Peyer's patch (tissue), 4 donors: ENCODE measurements at regions not wholly inside any gene's neighbourhood (a gene's known extent, or its start where the extent isn't known, plus 50 kb on each side); places are given as distances from the start of the nearest gene placed in this dataset.

Experiments used
- DNase-seq, 3 donors: peaks; one replicate each; pipeline ENCODE4 v3.0.0-alpha.2; 2017 to 2019
- H3K27ac ChIP-seq, 4 donors: fragments of 200-600 bp; sonication (generic); one replicate each; pipeline ENCODE4 v1.5.1; 2016 to 2019
- H3K27me3 ChIP-seq, 2 donors: fragments of 200-600 bp; sonication (generic); one replicate each; pipeline ENCODE4 v1.5.1; 2019
- H3K36me3 ChIP-seq, 3 donors: fragments of 200-600 bp; sonication (generic); one replicate each; pipeline ENCODE4 v1.5.1; 2016 to 2019
- H3K4me1 ChIP-seq, 4 donors: fragments of 200-600 bp; sonication (generic); one replicate each; pipeline ENCODE4 v1.5.1; 2016 to 2019
- H3K4me3 ChIP-seq, 4 donors: fragments of 200-600 bp; sonication (generic); 1 replicate in 3 of 4; 2 replicates in 1 of 4; pipeline ENCODE4 v1.5.1; 2016 to 2019; ENCODE audit warnings: mild to moderate bottlenecking in 1 of 4
- H3K9me3 ChIP-seq, 4 donors: fragments of 200-600 bp; sonication (generic); one replicate each; pipeline ENCODE4 v1.5.1; 2016 to 2019; ENCODE audit warnings: mild to moderate bottlenecking in 1 of 4
- POLR2A ChIP-seq, 2 donors: fragments of 450-650 bp; IDR thresholded peaks; one replicate each; pipeline ENCODE4 v1.5.1; 2017; ENCODE audit warnings: antibody characterized with exemption in 2 of 2, mild to moderate bottlenecking in 2 of 2, moderate library complexity in 2 of 2
- TF ChIP-seq, protein P1 (sequence below), 6 experiments: fragments of 450-650 bp in 4 of 6; fragments of 200-600 bp in 2 of 6; sonication (generic) in 1 of 6; IDR thresholded peaks; one replicate each; pipeline ENCODE4 v1.5.1; 2017 to 2019; ENCODE audit warnings: antibody characterized with exemption in 6 of 6, mild to moderate bottlenecking in 3 of 6, moderate library complexity in 1 of 6

DNA sequence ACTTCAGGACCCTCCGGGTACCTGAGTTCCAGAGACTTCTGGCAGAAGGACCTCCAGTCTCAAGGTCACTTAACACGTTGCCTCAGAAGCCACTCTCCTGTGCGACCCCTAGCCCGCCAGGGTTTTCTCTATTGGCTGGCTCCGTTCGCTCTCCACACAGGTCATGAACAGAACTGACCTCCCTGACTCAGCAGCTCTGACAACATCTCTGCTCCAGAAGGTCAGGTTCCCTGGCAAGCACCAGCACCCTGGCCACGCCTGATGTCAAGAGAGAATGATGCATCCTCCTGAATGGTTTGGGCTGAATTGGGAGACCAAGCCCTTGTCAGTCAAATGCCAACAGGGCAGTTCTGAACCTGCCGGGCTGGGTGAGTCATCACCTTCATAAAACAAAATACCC is 84.3 kb upstream of the TMEM45B start:
- Histone ChIP-seq H3K36me3 (no peaks in the 10 kb centered on the region), H3K9me3 (no peaks in the 10 kb centered on the region), H3K27ac (no peak overlapping the region), H3K4me1 (no peaks in the 10 kb centered on the region), H3K27me3 (no peaks in the 10 kb centered on the region), H3K4me3 (no peak overlapping the region)
- no peak for TF ChIP-seq POLR2A (IDR thresholded peaks at IDR 0.05)
- TF ChIP-seq, protein P1, sequence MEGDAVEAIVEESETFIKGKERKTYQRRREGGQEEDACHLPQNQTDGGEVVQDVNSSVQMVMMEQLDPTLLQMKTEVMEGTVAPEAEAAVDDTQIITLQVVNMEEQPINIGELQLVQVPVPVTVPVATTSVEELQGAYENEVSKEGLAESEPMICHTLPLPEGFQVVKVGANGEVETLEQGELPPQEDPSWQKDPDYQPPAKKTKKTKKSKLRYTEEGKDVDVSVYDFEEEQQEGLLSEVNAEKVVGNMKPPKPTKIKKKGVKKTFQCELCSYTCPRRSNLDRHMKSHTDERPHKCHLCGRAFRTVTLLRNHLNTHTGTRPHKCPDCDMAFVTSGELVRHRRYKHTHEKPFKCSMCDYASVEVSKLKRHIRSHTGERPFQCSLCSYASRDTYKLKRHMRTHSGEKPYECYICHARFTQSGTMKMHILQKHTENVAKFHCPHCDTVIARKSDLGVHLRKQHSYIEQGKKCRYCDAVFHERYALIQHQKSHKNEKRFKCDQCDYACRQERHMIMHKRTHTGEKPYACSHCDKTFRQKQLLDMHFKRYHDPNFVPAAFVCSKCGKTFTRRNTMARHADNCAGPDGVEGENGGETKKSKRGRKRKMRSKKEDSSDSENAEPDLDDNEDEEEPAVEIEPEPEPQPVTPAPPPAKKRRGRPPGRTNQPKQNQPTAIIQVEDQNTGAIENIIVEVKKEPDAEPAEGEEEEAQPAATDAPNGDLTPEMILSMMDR (IDR thresholded peaks at IDR 0.05) = no peak
- no peak for DNase-seq

DNA sequence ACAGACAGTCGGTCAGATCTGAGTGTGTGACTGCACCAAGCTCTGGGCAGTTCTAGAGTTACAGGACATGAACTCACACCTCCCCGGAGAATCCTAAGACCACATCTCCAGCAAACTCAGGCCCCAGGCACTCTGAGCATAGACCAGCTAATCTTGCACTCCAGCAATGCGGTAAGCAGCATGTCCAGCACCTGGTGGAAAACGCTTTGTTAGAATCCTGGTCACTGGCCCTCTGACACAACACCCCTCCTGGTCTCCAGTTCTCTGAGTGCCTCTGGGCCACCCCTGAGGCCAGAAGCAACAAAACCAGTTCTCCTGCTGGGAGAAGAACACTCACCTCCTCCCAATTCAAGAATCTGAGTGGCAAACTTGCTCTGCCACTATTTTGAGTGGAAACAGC is 82.7 kb upstream of the TMEM45B start:
- no peak for DNase-seq
- H3K4me1 ChIP-seq = no peaks in the 10 kb centered on the region

GRCh38 chr11:129733384-129733783 is 82.3 kb upstream of the TMEM45B start:
- DNase-seq = no peak
- H3K9me3 ChIP-seq = no peaks in the 10 kb centered on the region
- no peak overlapping the region for H3K27ac ChIP-seq
- no peaks in the 10 kb centered on the region for H3K4me1 ChIP-seq
- H3K4me3 ChIP-seq = no peak overlapping the region
- H3K27me3 ChIP-seq = no peaks in the 10 kb centered on the region
- no peaks in the 10 kb centered on the region for H3K36me3 ChIP-seq
- TF ChIP-seq, protein P1 (IDR thresholded peaks at IDR 0.05) = no peak
- no peak for TF ChIP-seq POLR2A (IDR thresholded peaks at IDR 0.05)

More for the DNA sequence above, 82.7 kb upstream of the TMEM45B start:
- no peak for TF ChIP-seq POLR2A (IDR thresholded peaks at IDR 0.05)
- TF ChIP-seq, protein P1 (IDR thresholded peaks at IDR 0.05) = no peak
- Histone ChIP-seq H3K27ac (no peak overlapping the region), H3K4me3 (no peak overlapping the region), H3K9me3 (no peaks in the 10 kb centered on the region), H3K27me3 (no peaks in the 10 kb centered on the region), H3K36me3 (no peaks in the 10 kb centered on the region)

DNA sequence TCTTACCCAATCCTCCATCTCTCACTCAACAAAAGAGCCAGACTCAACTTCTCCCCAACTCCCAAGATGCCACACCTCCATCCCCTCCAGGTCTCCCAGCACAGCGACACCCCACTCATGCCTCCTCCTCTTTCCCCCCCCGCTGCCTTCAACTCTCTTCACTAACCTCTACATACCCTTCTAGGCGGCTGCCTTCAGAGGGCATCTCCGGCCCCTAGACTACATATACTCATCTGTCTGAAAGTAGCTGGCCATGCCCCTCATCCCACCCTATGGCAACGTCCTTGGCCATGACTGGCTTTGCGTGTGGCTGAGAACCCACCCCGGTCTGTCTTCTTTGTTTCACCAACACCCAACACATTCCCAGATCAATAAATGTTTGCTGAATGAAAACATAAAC is 81.7 kb upstream of the TMEM45B start:
- no peak for DNase-seq
- Histone ChIP-seq H3K27ac (no peak overlapping the region), H3K4me3 (no peak overlapping the region), H3K9me3 (no peaks in the 10 kb centered on the region), H3K4me1 (no peaks in the 10 kb centered on the region), H3K36me3 (no peaks in the 10 kb centered on the region), H3K27me3 (no peaks in the 10 kb centered on the region)
- TF ChIP-seq, protein P1 (IDR thresholded peaks at IDR 0.05) = no peak
- no peak for TF ChIP-seq POLR2A (IDR thresholded peaks at IDR 0.05)

- Histone ChIP-seq H3K4me1 (no peaks in the 10 kb centered on the region), H3K4me3 (no peak overlapping the region), H3K27ac (no peak overlapping the region), H3K9me3 (no peaks in the 10 kb centered on the region), H3K36me3 (no peaks in the 10 kb centered on the region), H3K27me3 (no peaks in the 10 kb centered on the region)
- TF ChIP-seq, protein P1 (IDR thresholded peaks at IDR 0.05) = no peak
- TF ChIP-seq POLR2A (IDR thresholded peaks at IDR 0.05) = no peak
- DNase-seq = no peak
These were observed 81.0 kb upstream of the TMEM45B start for GRCh38 chr11:129734654-129735053.

DNA sequence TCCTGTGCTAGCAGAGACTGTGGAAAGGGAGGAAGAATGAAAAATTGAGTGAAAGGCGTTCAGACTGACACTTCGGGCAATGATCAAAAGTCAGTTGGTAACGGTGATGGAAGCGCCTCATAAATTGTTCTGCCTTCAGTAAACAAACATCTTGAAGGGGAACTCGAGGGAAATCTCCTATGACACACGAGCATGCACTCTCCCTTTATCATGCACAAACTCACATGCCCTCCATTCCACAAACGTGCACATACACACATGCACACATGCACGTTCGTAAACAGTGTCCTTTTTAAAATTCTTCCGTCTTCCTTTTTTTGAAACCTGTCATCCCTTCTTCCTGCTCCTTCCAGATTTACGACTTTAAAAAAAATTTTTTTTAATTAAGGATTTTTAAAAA is 77.8 kb upstream of the TMEM45B start:
- no peaks in the 10 kb centered on the region for H3K36me3 ChIP-seq
- H3K4me3 ChIP-seq = no peak overlapping the region
- no peak for DNase-seq
- H3K9me3 ChIP-seq = no peaks in the 10 kb centered on the region
- no peaks in the 10 kb centered on the region for H3K4me1 ChIP-seq
- TF ChIP-seq, protein P1 (IDR thresholded peaks at IDR 0.05) = no peak
- TF ChIP-seq POLR2A (IDR thresholded peaks at IDR 0.05) = no peak
- H3K27ac ChIP-seq = no peak overlapping the region
- H3K27me3 ChIP-seq = no peaks in the 10 kb centered on the region
